Endothelial cell of umbilical vein (primary cell): ENCODE measurements at regions not wholly inside any gene's neighbourhood (a gene's known extent, or its start where the extent isn't known, plus 50 kb on each side); places are given as distances from the start of the nearest gene placed in this dataset.

Experiments
- GATA2 ChIP-seq: IDR thresholded peaks from 2 replicates; pipeline ENCODE4 v1.7.0; 2011; ENCODE audit warnings: low read depth, mild to moderate bottlenecking, moderate library complexity, mixed read lengths, low read length; ENCODE audit not compliant: insufficient read length, insufficient read depth
- TF ChIP-seq, protein P1 (sequence below), 2 donors: IDR thresholded peaks; 1 replicate in 1 of 2; 2 replicates in 1 of 2; pipeline ENCODE4 v1.5.1; 2011; ENCODE audit warnings: low read length in 2 of 2, mild to moderate bottlenecking in 2 of 2, moderate library complexity in 2 of 2, control low read depth in 1 of 2, inconsistent platforms in 1 of 2, low read depth in 1 of 2; ENCODE audit not compliant: insufficient read depth in 1 of 2; ENCODE audit errors: extremely low read depth in 1 of 2

GRCh38 chr6:49025273-49026240 is 437.5 kb downstream of the MMUT start:
- TF ChIP-seq, protein P1, sequence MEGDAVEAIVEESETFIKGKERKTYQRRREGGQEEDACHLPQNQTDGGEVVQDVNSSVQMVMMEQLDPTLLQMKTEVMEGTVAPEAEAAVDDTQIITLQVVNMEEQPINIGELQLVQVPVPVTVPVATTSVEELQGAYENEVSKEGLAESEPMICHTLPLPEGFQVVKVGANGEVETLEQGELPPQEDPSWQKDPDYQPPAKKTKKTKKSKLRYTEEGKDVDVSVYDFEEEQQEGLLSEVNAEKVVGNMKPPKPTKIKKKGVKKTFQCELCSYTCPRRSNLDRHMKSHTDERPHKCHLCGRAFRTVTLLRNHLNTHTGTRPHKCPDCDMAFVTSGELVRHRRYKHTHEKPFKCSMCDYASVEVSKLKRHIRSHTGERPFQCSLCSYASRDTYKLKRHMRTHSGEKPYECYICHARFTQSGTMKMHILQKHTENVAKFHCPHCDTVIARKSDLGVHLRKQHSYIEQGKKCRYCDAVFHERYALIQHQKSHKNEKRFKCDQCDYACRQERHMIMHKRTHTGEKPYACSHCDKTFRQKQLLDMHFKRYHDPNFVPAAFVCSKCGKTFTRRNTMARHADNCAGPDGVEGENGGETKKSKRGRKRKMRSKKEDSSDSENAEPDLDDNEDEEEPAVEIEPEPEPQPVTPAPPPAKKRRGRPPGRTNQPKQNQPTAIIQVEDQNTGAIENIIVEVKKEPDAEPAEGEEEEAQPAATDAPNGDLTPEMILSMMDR (IDR thresholded peaks at IDR 0.05; ENCODE audit: extremely low read depth in 1 of 2, insufficient read depth in 1 of 2, low read depth in 1 of 2, low read length in 2 of 2) = no peak
- TF ChIP-seq GATA2 = no peak
